Naive B cell (primary cell): ENCODE measurements at regions not wholly inside any gene's neighbourhood (a gene's known extent, or its start where the extent isn't known, plus 50 kb on each side); places are given as distances from the start of the nearest gene placed in this dataset.
"Not testable (repeated sequence)": the region's sequence is repeated elsewhere in the genome, so short reads cannot be mapped to it uniquely, and the experiment has no call there.

Experiments used
- ATAC-seq, 2 donors: fragments of 150-1000 bp; cut with Tn5 transposase; 2 replicates each; pipeline ENCODE4 v1.10.0; 2021; ENCODE audit warnings: low read depth in 2 of 2, mild to moderate bottlenecking in 2 of 2, moderate library complexity in 2 of 2
- DNase-seq: peaks from one replicate; pipeline ENCODE4 v3.0.0; 2022
- H3K27ac Mint-ChIP-seq, 6 donors: one replicate each; pipeline ENCODE4 v1.8.0; 2020 to 2022; ENCODE audit warnings: mild to moderate bottlenecking in 6 of 6, mixed read lengths in 6 of 6, moderate library complexity in 5 of 6, inconsistent platforms in 2 of 6
- H3K27me3 Mint-ChIP-seq, 3 donors: one replicate each; pipeline ENCODE4 v1.8.0; 2021 to 2022; ENCODE audit warnings: mixed read lengths in 3 of 3, mild to moderate bottlenecking in 1 of 3
- H3K36me3 Mint-ChIP-seq, 2 donors: one replicate each; pipeline ENCODE4 v1.8.0; 2020 to 2022; ENCODE audit warnings: mixed read lengths in 2 of 2, inconsistent platforms in 1 of 2, mild to moderate bottlenecking in 1 of 2
- H3K4me1 Mint-ChIP-seq, 3 donors: one replicate each; pipeline ENCODE4 v1.8.0; 2020 to 2022; ENCODE audit warnings: mixed read lengths in 3 of 3, inconsistent platforms in 1 of 3, mild to moderate bottlenecking in 1 of 3, moderate library complexity in 1 of 3
- H3K4me3 Mint-ChIP-seq, 8 donors: one replicate each; pipeline ENCODE4 v1.8.0; 2020 to 2022; ENCODE audit warnings: mild to moderate bottlenecking in 8 of 8, mixed read lengths in 8 of 8, moderate library complexity in 8 of 8, inconsistent platforms in 2 of 8
- H3K9me3 Mint-ChIP-seq, 7 donors: one replicate each; pipeline ENCODE4 v1.8.0; 2020 to 2022; ENCODE audit warnings: mixed read lengths in 7 of 7, mild to moderate bottlenecking in 5 of 7, inconsistent platforms in 2 of 7, moderate library complexity in 1 of 7

DNA sequence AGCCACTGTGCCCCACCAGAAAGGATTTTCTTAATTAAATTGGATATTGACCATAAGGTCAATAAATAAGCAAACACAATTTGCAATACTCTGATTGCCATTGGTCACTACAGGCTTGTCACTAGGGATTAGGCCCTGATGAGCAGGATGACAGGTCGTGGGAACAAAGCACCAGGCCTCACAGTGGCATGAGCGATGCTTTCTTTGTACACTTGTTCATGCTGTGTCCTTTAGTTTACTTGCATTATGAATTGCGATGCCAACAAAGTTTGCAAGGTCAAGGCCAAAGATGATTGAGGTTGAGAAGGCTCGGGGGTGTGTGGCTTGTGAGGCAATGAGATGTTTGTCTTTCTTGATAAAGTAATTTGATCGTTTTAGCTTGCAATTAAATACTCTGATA is 136.0 kb downstream of the TTC8 start:
- DNase-seq: no peak
- ATAC-seq: no peak
- peaks cover 27 to 31% (median 27%) of the 10 kb centered on the region in 3 donors for H3K27me3 Mint-ChIP-seq
- peaks cover 0 to 2% (median 0%) of the 10 kb centered on the region in 7 donors for H3K9me3 Mint-ChIP-seq
- no peaks in the 10 kb centered on the region for H3K4me1 Mint-ChIP-seq
- H3K36me3 Mint-ChIP-seq: no peaks in the 10 kb centered on the region
- no peak overlapping the region for H3K27ac Mint-ChIP-seq
- no peak overlapping the region for H3K4me3 Mint-ChIP-seq

DNA sequence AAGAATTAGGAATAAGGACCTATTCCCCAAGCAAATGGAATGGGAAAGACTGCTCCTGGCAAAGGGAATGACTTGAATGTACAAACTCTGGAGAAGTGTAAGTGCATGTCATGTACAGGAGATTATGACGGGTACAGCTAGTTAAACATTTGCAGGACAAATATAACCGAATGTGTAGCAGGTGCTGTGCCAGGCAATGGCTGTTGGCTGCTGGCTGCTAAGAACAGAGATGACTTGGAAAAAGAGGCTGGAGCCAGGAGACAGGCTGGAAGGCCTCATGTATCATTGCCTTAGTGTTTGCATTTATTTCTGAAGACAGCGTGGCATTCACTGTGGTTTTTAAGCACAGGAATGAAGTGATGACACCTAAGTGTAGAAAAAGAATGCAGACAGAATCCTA is 136.8 kb downstream of the TTC8 start:
- Mint-ChIP-seq H3K36me3 (no peaks in the 10 kb centered on the region), H3K4me1 (no peaks in the 10 kb centered on the region), H3K27ac (no peak overlapping the region), H3K9me3 (peaks cover 0 to 5% (median 0%) of the 10 kb centered on the region in 7 donors), H3K27me3 (peaks cover 26 to 36% (median 27%) of the 10 kb centered on the region in 3 donors), H3K4me3 (no peak overlapping the region)
- no peak for DNase-seq
- no peak for ATAC-seq

DNA sequence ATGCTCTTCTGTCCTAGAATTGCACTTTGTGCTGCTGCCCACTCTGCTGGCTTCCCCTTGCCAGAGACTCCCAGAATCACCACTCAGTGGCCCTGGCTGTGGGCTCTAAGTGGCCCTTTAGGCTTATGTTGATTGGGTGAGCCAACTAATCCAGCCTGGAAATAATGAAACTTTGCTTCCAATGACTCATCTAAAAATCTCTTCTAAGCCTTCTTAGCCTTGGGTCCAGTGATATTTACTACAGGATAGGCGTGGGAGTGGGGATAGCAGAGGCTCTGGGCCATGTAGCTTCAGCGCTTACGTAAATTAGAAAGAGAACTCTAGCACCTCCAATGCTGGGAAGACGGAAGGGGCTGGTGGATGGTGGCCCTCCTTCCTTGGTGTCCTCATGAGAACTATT is 137.9 kb downstream of the TTC8 start:
- H3K9me3 Mint-ChIP-seq: peaks cover 0 to 5% (median 0%) of the 10 kb centered on the region in 7 donors
- no peaks in the 10 kb centered on the region for H3K36me3 Mint-ChIP-seq
- no peak for ATAC-seq
- no peak for DNase-seq
- peaks cover 26 to 34% (median 26%) of the 10 kb centered on the region in 3 donors for H3K27me3 Mint-ChIP-seq
- H3K27ac Mint-ChIP-seq: no peak overlapping the region
- no peaks in the 10 kb centered on the region for H3K4me1 Mint-ChIP-seq
- no peak overlapping the region for H3K4me3 Mint-ChIP-seq

- no peak for ATAC-seq
- Mint-ChIP-seq H3K27me3 (peaks cover 34 to 37% (median 36%) of the 10 kb centered on the region in 3 donors), H3K4me1 (no peaks in the 10 kb centered on the region)
Measured at GRCh38 chr14:88967299-88967698, 142.8 kb downstream of the TTC8 start.

GRCh38 chr14:88975043-88975830 is 150.8 kb downstream of the TTC8 start:
- ATAC-seq (no peak), DNase-seq (no peak)
- Mint-ChIP-seq H3K36me3 (peaks cover 0 to 17% of the 10 kb centered on the region in 2 donors), H3K4me3 (no peak overlapping the region), H3K27me3 (peaks cover 28 to 38% (median 37%) of the 10 kb centered on the region in 3 donors), H3K27ac (no peak overlapping the region), H3K4me1 (no peaks in the 10 kb centered on the region), H3K9me3 (peaks cover 2 to 27% (median 12%) of the 10 kb centered on the region in 7 donors)

More at GRCh38 chr14:88967299-88967698, 142.8 kb downstream of the TTC8 start:
- no peak for DNase-seq
- H3K9me3 Mint-ChIP-seq: peaks cover 0 to 5% (median 1%) of the 10 kb centered on the region in 7 donors
- no peak overlapping the region for H3K4me3 Mint-ChIP-seq
- H3K36me3 Mint-ChIP-seq: no peaks in the 10 kb centered on the region
- H3K27ac Mint-ChIP-seq: no peak overlapping the region

DNA sequence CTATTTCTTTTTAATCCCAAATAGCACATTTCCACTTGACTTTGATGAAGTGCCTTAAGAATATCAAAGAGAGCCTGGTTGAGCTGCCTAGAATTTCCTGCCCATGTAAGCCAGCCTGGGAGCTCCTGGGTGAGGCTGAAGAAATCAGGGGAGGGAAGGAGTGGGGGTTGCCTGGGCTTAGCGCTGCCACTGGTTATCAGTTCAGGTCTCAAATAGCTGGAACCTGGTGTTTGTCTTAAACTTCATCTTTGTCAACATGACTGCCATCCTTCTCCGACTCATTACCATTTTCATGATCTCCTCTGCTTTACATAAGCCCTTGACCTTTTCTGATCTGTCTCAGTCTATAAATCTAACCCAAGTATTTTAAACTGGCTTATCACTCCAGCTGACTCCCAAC is 151.5 kb downstream of the TTC8 start:
- Mint-ChIP-seq H3K4me1 (no peaks in the 10 kb centered on the region), H3K4me3 (no peak overlapping the region), H3K27me3 (peaks cover 28 to 40% (median 34%) of the 10 kb centered on the region in 3 donors), H3K36me3 (peaks cover 0 to 21% of the 10 kb centered on the region in 2 donors), H3K9me3 (peaks cover 2 to 30% (median 13%) of the 10 kb centered on the region in 7 donors), H3K27ac (no peak overlapping the region)
- no peak for ATAC-seq
- no peak for DNase-seq

- H3K27ac Mint-ChIP-seq, DNase-seq, H3K4me1 Mint-ChIP-seq, H3K4me3 Mint-ChIP-seq, ATAC-seq: not testable (repeated sequence)
- Mint-ChIP-seq H3K9me3 (peaks cover 4 to 38% (median 13%) of the 10 kb centered on the region in 7 donors), H3K27me3 (peaks cover 22 to 34% (median 31%) of the 10 kb centered on the region in 3 donors), H3K36me3 (peaks cover 0 to 28% of the 10 kb centered on the region in 2 donors)
Measured at GRCh38 chr14:88980907-88981306, 156.5 kb downstream of the TTC8 start.

DNA sequence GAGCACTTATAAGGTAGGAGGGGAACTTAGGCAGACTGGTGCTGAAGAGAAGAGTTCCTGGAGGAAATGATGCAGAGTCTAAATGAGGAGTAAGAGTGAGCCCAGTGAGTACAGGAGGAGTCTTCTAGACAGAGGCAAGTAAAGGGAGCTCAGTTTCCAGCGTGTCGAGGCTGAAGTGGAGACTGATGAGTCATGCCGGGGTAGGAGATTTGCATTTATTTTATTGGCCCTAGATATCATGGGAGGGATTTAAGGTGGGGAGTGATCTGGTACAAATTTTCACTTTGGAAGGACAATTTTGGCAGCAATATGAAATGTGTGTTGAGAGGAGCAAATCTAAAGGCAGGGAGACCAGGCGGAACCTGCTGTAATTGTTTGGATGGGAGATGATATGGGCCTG is 157.5 kb downstream of the TTC8 start:
- Mint-ChIP-seq H3K27me3 (peaks cover 22 to 33% (median 27%) of the 10 kb centered on the region in 3 donors), H3K9me3 (peaks cover 8 to 39% (median 18%) of the 10 kb centered on the region in 7 donors), H3K4me1 (no peaks in the 10 kb centered on the region), H3K27ac (no peak overlapping the region), H3K36me3 (peaks cover 0 to 30% of the 10 kb centered on the region in 2 donors), H3K4me3 (no peak overlapping the region)
- ATAC-seq (no peak), DNase-seq (no peak)

DNA sequence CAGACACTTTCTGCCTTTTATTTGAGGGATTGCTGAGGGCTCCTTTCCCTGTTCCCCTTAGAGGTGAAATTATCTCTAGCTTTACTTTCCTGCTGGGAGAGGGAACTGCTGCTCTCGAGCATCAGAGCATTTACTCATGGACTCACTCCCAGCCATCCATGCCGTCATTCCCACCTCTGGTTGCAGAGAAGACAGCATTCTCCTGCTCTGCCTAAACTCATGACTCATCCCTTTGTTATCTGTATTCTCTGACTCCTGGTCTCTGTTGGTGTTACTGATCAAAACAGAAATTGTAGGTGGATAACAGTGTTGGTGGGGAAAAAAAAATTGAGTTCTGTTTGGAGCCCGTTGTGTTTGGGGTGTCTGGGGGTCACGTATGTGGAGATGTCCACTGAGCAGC is 159.3 kb downstream of the TTC8 start:
- peaks cover 7 to 18% (median 17%) of the 10 kb centered on the region in 3 donors for H3K27me3 Mint-ChIP-seq
- DNase-seq (no peak), ATAC-seq (no peak)
- peaks cover 9 to 48% (median 18%) of the 10 kb centered on the region in 7 donors for H3K9me3 Mint-ChIP-seq
- H3K27ac Mint-ChIP-seq: no peak overlapping the region
- peaks cover 0 to 18% of the 10 kb centered on the region in 2 donors for H3K36me3 Mint-ChIP-seq
- H3K4me1 Mint-ChIP-seq: no peaks in the 10 kb centered on the region
- H3K4me3 Mint-ChIP-seq: no peak overlapping the region

DNA sequence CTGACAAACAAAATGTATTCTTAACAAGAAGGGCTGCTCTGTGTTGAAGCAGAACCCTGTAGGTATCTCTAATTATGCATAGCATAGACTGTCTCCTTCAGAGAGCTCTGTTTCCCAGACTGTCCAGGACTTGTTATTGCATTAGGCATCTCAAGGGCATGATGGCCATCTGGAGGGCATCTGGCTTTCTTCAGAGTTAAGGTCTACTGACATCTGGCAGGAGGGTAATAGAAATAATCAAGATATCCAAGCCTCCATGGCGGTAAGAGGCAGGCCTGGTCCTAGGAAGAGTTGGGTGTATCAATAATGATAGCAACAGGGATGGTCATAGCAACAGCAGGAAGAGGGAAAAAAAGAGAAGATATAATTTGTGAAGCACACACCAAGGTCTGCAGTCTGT is 161.2 kb downstream of the TTC8 start:
- H3K4me3 Mint-ChIP-seq: no peak overlapping the region

GRCh38 chr14:88986146-88986841 is 161.8 kb downstream of the TTC8 start:
- H3K27me3 Mint-ChIP-seq: peaks cover 2 to 8% (median 3%) of the 10 kb centered on the region in 3 donors
- H3K27ac Mint-ChIP-seq: no peak overlapping the region
- H3K9me3 Mint-ChIP-seq: peaks cover 1 to 37% (median 16%) of the 10 kb centered on the region in 7 donors
- no peaks in the 10 kb centered on the region for H3K4me1 Mint-ChIP-seq
- peaks cover 0 to 9% of the 10 kb centered on the region in 2 donors for H3K36me3 Mint-ChIP-seq
- DNase-seq (no peak), ATAC-seq (no peak)
- no peak overlapping the region for H3K4me3 Mint-ChIP-seq

More for the DNA sequence above, 161.2 kb downstream of the TTC8 start:
- Mint-ChIP-seq H3K36me3 (peaks cover 0 to 9% of the 10 kb centered on the region in 2 donors), H3K27me3 (peaks cover 0 to 8% (median under 1%) of the 10 kb centered on the region in 3 donors), H3K9me3 (peaks cover 4 to 41% (median 18%) of the 10 kb centered on the region in 7 donors), H3K27ac (no peak overlapping the region), H3K4me1 (no peaks in the 10 kb centered on the region)
- DNase-seq (no peak), ATAC-seq (no peak)

- H3K9me3 Mint-ChIP-seq: peaks cover 0 to 34% (median 16%) of the 10 kb centered on the region in 7 donors
- not testable (repeated sequence) for H3K4me1 Mint-ChIP-seq, H3K4me3 Mint-ChIP-seq, H3K27me3 Mint-ChIP-seq, H3K27ac Mint-ChIP-seq, DNase-seq, H3K36me3 Mint-ChIP-seq, ATAC-seq
Measured at GRCh38 chr14:88986908-88987307, 162.5 kb downstream of the TTC8 start.

- no peak for ATAC-seq
- no peak for DNase-seq
- peaks cover 0 to 9% of the 10 kb centered on the region in 2 donors for H3K36me3 Mint-ChIP-seq
- H3K27ac Mint-ChIP-seq: no peak overlapping the region
- H3K4me1 Mint-ChIP-seq: no peaks in the 10 kb centered on the region
- H3K27me3 Mint-ChIP-seq: peaks cover 8 to 15% (median 12%) of the 10 kb centered on the region in 3 donors
- H3K9me3 Mint-ChIP-seq: peaks cover 0 to 34% (median 16%) of the 10 kb centered on the region in 7 donors
- no peak overlapping the region for H3K4me3 Mint-ChIP-seq
Measured at GRCh38 chr14:88987516-88987915, 163.1 kb downstream of the TTC8 start.
